ENCODE measurements at regions not wholly inside any gene's neighbourhood (a gene's known extent, or its start where the extent isn't known, plus 50 kb on each side); places are given as distances from the start of the nearest gene placed in this dataset.

- Histone ChIP-seq H3K4me3 (ENCODE audit: low read length) (no peak overlapping the region), H3K4me1 (ENCODE audit: insufficient read depth, low read length) (no peaks in the 10 kb centered on the region), H3K9me3 (ENCODE audit: low read depth, low read length) (no peaks in the 10 kb centered on the region)
Observed at GRCh38 chr6:168728056-168728455, 287.1 kb downstream of the SMOC2 start.

GRCh38 chr6:168726312-168726856 is 285.4 kb downstream of the SMOC2 start:
- H3K4me1 ChIP-seq (ENCODE audit: insufficient read depth, low read length), result no peaks in the 10 kb centered on the region
- no peak overlapping the region for H3K4me3 ChIP-seq (ENCODE audit: low read length)
- H3K9me3 ChIP-seq (ENCODE audit: low read depth, low read length), result no peaks in the 10 kb centered on the region
- no peaks in the 10 kb centered on the region for H3K27me3 ChIP-seq (ENCODE audit: insufficient read depth, low read length)

More at GRCh38 chr6:168728056-168728455, 287.1 kb downstream of the SMOC2 start:
- no peaks in the 10 kb centered on the region for H3K27me3 ChIP-seq (ENCODE audit: insufficient read depth, low read length)

- Histone ChIP-seq H3K9me3 (ENCODE audit: low read depth, low read length) (no peaks in the 10 kb centered on the region), H3K4me3 (ENCODE audit: low read length) (no peak overlapping the region), H3K27me3 (ENCODE audit: insufficient read depth, low read length) (no peaks in the 10 kb centered on the region), H3K4me1 (ENCODE audit: insufficient read depth, low read length) (no peaks in the 10 kb centered on the region)
Observed at GRCh38 chr6:168725802-168726201, 284.8 kb downstream of the SMOC2 start.

- H3K9me3 ChIP-seq (ENCODE audit: low read depth, low read length), result no peaks in the 10 kb centered on the region
- no peaks in the 10 kb centered on the region for H3K27me3 ChIP-seq (ENCODE audit: insufficient read depth, low read length)
- no peak overlapping the region for H3K4me3 ChIP-seq (ENCODE audit: low read length)
- no peaks in the 10 kb centered on the region for H3K4me1 ChIP-seq (ENCODE audit: insufficient read depth, low read length)
Observed at GRCh38 chr6:168724669-168725570, 283.9 kb downstream of the SMOC2 start.

- Histone ChIP-seq H3K4me3 (ENCODE audit: low read length) (no peak overlapping the region), H3K27me3 (ENCODE audit: insufficient read depth, low read length) (no peaks in the 10 kb centered on the region), H3K4me1 (ENCODE audit: insufficient read depth, low read length) (no peaks in the 10 kb centered on the region), H3K9me3 (ENCODE audit: low read depth, low read length) (no peaks in the 10 kb centered on the region)
Observed at GRCh38 chr6:168724033-168724432, 283.0 kb downstream of the SMOC2 start.

- H3K27me3 ChIP-seq (ENCODE audit: insufficient read depth, low read length), result no peaks in the 10 kb centered on the region
- H3K4me3 ChIP-seq (ENCODE audit: low read length), result no peak overlapping the region
- no peaks in the 10 kb centered on the region for H3K9me3 ChIP-seq (ENCODE audit: low read depth, low read length)
- H3K4me1 ChIP-seq (ENCODE audit: insufficient read depth, low read length), result no peaks in the 10 kb centered on the region
Observed at GRCh38 chr6:168722397-168722796, 281.4 kb downstream of the SMOC2 start.

- no peaks in the 10 kb centered on the region for H3K27me3 ChIP-seq (ENCODE audit: insufficient read depth, low read length)
- no peaks in the 10 kb centered on the region for H3K9me3 ChIP-seq (ENCODE audit: low read depth, low read length)
Observed at GRCh38 chr6:168721571-168721970, 280.6 kb downstream of the SMOC2 start.

GRCh38 chr6:168719901-168720300 is 278.9 kb downstream of the SMOC2 start:
- H3K4me1 ChIP-seq (ENCODE audit: insufficient read depth, low read length), result no peaks in the 10 kb centered on the region
- H3K27me3 ChIP-seq (ENCODE audit: insufficient read depth, low read length), result no peaks in the 10 kb centered on the region
- no peaks in the 10 kb centered on the region for H3K9me3 ChIP-seq (ENCODE audit: low read depth, low read length)
- H3K4me3 ChIP-seq (ENCODE audit: low read length), result no peak overlapping the region

More at GRCh38 chr6:168721571-168721970, 280.6 kb downstream of the SMOC2 start:
- H3K4me3 ChIP-seq (ENCODE audit: low read length), result no peak overlapping the region
- H3K4me1 ChIP-seq (ENCODE audit: insufficient read depth, low read length), result no peaks in the 10 kb centered on the region

- no peaks in the 10 kb centered on the region for H3K9me3 ChIP-seq (ENCODE audit: low read depth, low read length)
- H3K27me3 ChIP-seq (ENCODE audit: insufficient read depth, low read length), result no peaks in the 10 kb centered on the region
- no peak overlapping the region for H3K4me3 ChIP-seq (ENCODE audit: low read length)
- no peaks in the 10 kb centered on the region for H3K4me1 ChIP-seq (ENCODE audit: insufficient read depth, low read length)
Observed at GRCh38 chr6:168718821-168719475, 278.0 kb downstream of the SMOC2 start.

Data from mononuclear cell (primary cell).